Caco-2 (cell line): ENCODE measurements at regions not wholly inside any gene's neighbourhood (a gene's known extent, or its start where the extent isn't known, plus 50 kb on each side); places are given as distances from the start of the nearest gene placed in this dataset.

ENCODE experiments used
- BruUV-seq: library from RNA; stranded (reverse); fragments of 400-500 nt; replicated peaks from 2 replicates; lab custom pipeline; 2021; lab: Mats Ljungman, UMichigan
- CTCF ChIA-PET: fragments of 300-600 bp; sonication (Branson Sonifier 250); formaldehyde crosslinking; loops from one replicate; lab custom pipeline; 2022; ENCODE audit warnings: antibody characterized with exemption; lab: Charles Lee
- POLR2A ChIA-PET: fragments of 300-600 bp; sonication (Branson Sonifier 250); formaldehyde crosslinking; loops from one replicate; lab custom pipeline; 2022; ENCODE audit warnings: antibody characterized with exemption; lab: Charles Lee
- DNase-seq, 2 experiments: peaks; one replicate each; pipeline versions ENCODE4 v3.0.0 to v3.0.0-alpha.2; 2020 to 2022
- H3K27me3 ChIP-seq: replicated peaks from 2 replicates; pipeline ENCODE4 v1.6.0; 2011; ENCODE audit warnings: low read length; ENCODE audit not compliant: control insufficient read depth, insufficient read depth
- H3K36me3 ChIP-seq: 2 replicates; pipeline ENCODE4 v1.5.1; 2011; ENCODE audit warnings: low read length; ENCODE audit not compliant: control insufficient read depth, insufficient read depth
- H3K4me1 ChIP-seq: fragments of 250-450 bp; sonication (Bioruptor Pico); 2 replicates; pipeline ENCODE4 v1.5.1; 2020; ENCODE audit warnings: mild to moderate bottlenecking
- H3K4me3 ChIP-seq: 2 replicates; pipeline ENCODE4 v1.5.1; 2011; ENCODE audit warnings: low read depth, mild to moderate bottlenecking, control low read depth, low read length
- H3K9me3 ChIP-seq: fragments of 250-450 bp; sonication (Bioruptor Pico); 2 replicates; pipeline ENCODE4 v1.5.1; 2020; ENCODE audit warnings: mild to moderate bottlenecking, moderate library complexity
- H3K27ac Mint-ChIP-seq: one replicate; pipeline ENCODE4 v1.8.0; 2022; ENCODE audit warnings: mixed read lengths; ENCODE audit not compliant: unreplicated experiment
- H3K27me3 Mint-ChIP-seq: one replicate; pipeline ENCODE4 v1.8.0; 2022; ENCODE audit warnings: mixed read lengths; ENCODE audit not compliant: insufficient read depth, unreplicated experiment
- H3K36me3 Mint-ChIP-seq: one replicate; pipeline ENCODE4 v1.8.0; 2022; ENCODE audit warnings: mild to moderate bottlenecking, mixed read lengths; ENCODE audit not compliant: insufficient read depth, unreplicated experiment
- H3K4me1 Mint-ChIP-seq: one replicate; pipeline ENCODE4 v1.8.0; 2022; ENCODE audit warnings: low read depth, mixed read lengths; ENCODE audit not compliant: unreplicated experiment
- H3K4me3 Mint-ChIP-seq: one replicate; pipeline ENCODE4 v1.8.0; 2022; ENCODE audit warnings: mild to moderate bottlenecking, moderate library complexity, mixed read lengths; ENCODE audit not compliant: unreplicated experiment
- H3K9me3 Mint-ChIP-seq: one replicate; pipeline ENCODE4 v1.8.0; 2022; ENCODE audit warnings: mixed read lengths; ENCODE audit not compliant: unreplicated experiment
- intact Hi-C: fragments of 100-400 bp; cut with micrococcal nuclease; formaldehyde crosslinking; loops from one replicate; pipeline ENCODE4 v1.10.0; 2022; ENCODE audit not compliant: unreplicated experiment
- TF ChIP-seq, protein P1 (sequence below), 2 experiments: fragments of 200-600 bp in 1 of 2; IDR thresholded peaks; 1 replicate in 1 of 2; 2 replicates in 1 of 2; pipeline versions ENCODE4 v1.5.1 to v1.8.0; 2011 to 2022; ENCODE audit warnings: antibody characterized with exemption in 1 of 2, control low read depth in 1 of 2, inconsistent platforms in 1 of 2, low read depth in 1 of 2, low read length in 1 of 2, mild to moderate bottlenecking in 1 of 2, moderate library complexity in 1 of 2; ENCODE audit not compliant: insufficient read depth in 1 of 2, severe bottlenecking in 1 of 2, unreplicated experiment in 1 of 2

DNA sequence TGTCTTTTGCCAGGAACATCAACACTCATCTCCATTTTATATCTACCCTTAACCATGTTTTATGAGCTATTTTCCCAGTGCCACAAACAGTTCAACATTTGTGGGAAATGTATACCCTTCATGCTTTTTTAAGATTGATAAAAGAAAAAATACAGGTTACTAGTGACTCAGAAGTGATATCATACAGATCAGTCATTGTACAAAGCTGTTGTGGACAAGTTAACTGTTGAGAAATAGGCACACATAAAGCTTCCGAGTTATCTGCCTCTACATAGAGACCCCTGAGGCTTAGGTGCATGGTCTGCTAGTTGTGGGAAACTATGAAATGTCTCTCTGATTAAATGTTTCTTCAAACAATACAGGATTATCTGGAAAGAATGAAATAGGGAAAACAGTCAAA lies 96.3 kb downstream of the LSM5 start:
- Mint-ChIP-seq H3K9me3 (no peaks in the 10 kb centered on the region), H3K4me3 (no peak overlapping the region), H3K4me1 (no peaks in the 10 kb centered on the region), H3K36me3 (no peaks in the 10 kb centered on the region), H3K27ac (no peak overlapping the region), H3K27me3 (peaks cover 10% of the 10 kb centered on the region)
- POLR2A ChIA-PET: no interaction called here
- Histone ChIP-seq H3K9me3 (no peaks in the 10 kb centered on the region), H3K27me3 (no peaks in the 10 kb centered on the region), H3K4me1 (no peaks in the 10 kb centered on the region), H3K36me3 (no peaks in the 10 kb centered on the region), H3K4me3 (no peak overlapping the region)
- DNase-seq: no peak
- BruUV-seq: no TSS peak
- intact Hi-C loops: loop anchor here (5.0 kb wide), 1 partner anchor 83 kb away; no protein-coding TSS in a partner anchor
- TF ChIP-seq, protein P1, sequence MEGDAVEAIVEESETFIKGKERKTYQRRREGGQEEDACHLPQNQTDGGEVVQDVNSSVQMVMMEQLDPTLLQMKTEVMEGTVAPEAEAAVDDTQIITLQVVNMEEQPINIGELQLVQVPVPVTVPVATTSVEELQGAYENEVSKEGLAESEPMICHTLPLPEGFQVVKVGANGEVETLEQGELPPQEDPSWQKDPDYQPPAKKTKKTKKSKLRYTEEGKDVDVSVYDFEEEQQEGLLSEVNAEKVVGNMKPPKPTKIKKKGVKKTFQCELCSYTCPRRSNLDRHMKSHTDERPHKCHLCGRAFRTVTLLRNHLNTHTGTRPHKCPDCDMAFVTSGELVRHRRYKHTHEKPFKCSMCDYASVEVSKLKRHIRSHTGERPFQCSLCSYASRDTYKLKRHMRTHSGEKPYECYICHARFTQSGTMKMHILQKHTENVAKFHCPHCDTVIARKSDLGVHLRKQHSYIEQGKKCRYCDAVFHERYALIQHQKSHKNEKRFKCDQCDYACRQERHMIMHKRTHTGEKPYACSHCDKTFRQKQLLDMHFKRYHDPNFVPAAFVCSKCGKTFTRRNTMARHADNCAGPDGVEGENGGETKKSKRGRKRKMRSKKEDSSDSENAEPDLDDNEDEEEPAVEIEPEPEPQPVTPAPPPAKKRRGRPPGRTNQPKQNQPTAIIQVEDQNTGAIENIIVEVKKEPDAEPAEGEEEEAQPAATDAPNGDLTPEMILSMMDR (IDR thresholded peaks at IDR 0.05; ENCODE audit: insufficient read depth in 1 of 2, low read depth in 1 of 2, low read length in 1 of 2, severe bottlenecking in 1 of 2, unreplicated experiment in 1 of 2): no peak
- CTCF ChIA-PET: no interaction called here

DNA sequence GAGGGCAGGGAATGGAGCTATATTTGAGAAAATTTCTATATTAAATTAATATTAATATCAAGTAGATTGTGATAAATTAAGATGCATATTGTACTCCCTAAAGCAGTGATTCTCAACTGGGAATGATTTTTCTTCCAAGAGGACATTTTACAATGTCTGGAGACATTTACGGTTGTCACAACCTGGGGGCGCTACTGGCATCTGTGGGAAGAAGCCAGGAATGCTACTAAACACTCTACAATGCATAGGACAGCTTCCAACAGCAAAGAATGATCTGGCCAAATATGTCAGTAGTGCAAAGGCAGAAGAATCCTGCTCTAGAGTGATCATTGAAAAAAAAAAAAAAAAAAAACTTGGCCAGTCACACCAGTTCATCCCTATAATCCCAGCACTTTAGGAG lies 100.0 kb downstream of the LSM5 start:
- POLR2A ChIA-PET: no interaction called here
- Mint-ChIP-seq H3K9me3 (no peaks in the 10 kb centered on the region), H3K27ac (no peak overlapping the region), H3K4me3 (no peak overlapping the region), H3K4me1 (no peaks in the 10 kb centered on the region), H3K36me3 (no peaks in the 10 kb centered on the region), H3K27me3 (peaks cover 12% of the 10 kb centered on the region)
- Histone ChIP-seq H3K27me3 (no peaks in the 10 kb centered on the region; the same call in 1 of the 2 replicates), H3K4me1 (no peaks in the 10 kb centered on the region), H3K9me3 (no peaks in the 10 kb centered on the region), H3K4me3 (no peak overlapping the region), H3K36me3 (no peaks in the 10 kb centered on the region)
- BruUV-seq: no TSS peak
- intact Hi-C loops: loop anchor here (5.0 kb wide), 1 partner anchor 87 kb away; no protein-coding TSS in a partner anchor
- no peak for DNase-seq
- TF ChIP-seq, protein P1 (IDR thresholded peaks at IDR 0.05; ENCODE audit: insufficient read depth in 1 of 2, low read depth in 1 of 2, low read length in 1 of 2, severe bottlenecking in 1 of 2, unreplicated experiment in 1 of 2): no peak
- CTCF ChIA-PET: interaction anchor here (0.6 to 1.0 kb wide), 2 partner anchors 52 to 90 kb away, joined by 3 to 6 read pairs; no protein-coding TSS in a partner anchor

DNA sequence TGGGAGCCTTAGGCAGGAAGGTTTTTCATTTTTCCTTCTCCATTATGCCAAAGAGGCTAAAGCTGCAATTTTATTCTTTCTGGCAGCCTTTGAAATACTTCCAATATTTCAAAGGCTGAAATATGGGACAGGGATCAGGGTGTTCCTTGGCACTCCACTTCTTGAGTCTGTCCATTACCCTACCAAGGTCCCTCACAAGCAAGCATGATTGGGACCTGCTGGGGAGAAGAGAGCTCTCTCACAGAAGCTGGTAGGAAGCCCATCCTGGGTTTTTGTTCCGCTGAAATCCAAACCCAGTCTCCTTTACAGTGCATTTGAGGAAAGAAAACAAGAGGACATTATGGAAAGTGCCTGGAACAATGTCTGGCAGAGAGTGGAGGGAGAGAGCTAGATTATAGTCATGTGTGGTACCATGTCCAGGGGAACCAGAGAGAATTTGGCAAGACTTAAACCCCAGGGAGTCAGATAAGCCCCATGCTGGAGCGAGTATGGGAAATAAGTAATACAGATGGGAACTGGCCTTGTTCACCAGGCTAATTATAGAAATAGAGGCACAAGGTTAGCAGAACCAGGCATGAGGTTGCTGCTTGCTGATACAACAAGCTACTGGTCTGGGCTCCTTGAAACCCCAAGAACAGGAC lies 104.7 kb downstream of the LSM5 start:
- no peak for DNase-seq
- CTCF ChIA-PET: no interaction called here
- intact Hi-C loops: no loop called here

More for the DNA sequence above, 104.7 kb downstream of the LSM5 start:
- no TSS peak for BruUV-seq
- TF ChIP-seq, protein P1 (IDR thresholded peaks at IDR 0.05; ENCODE audit: insufficient read depth in 1 of 2, low read depth in 1 of 2, low read length in 1 of 2, severe bottlenecking in 1 of 2, unreplicated experiment in 1 of 2): no peak
- POLR2A ChIA-PET: no interaction called here
- H3K36me3 ChIP-seq: no peaks in the 10 kb centered on the region
- Mint-ChIP-seq H3K27ac (no peak overlapping the region), H3K36me3 (no peaks in the 10 kb centered on the region), H3K4me3 (no peak overlapping the region), H3K27me3 (peaks cover 16% of the 10 kb centered on the region), H3K9me3 (no peaks in the 10 kb centered on the region), H3K4me1 (no peaks in the 10 kb centered on the region)
- H3K9me3 ChIP-seq: no peaks in the 10 kb centered on the region
- no peak overlapping the region for H3K4me3 ChIP-seq
- no peaks in the 10 kb centered on the region; the same call in 1 of the 2 replicates for H3K27me3 ChIP-seq
- H3K4me1 ChIP-seq: no peaks in the 10 kb centered on the region
